ENCODE measurements at regions not wholly inside any gene's neighbourhood (a gene's known extent, or its start where the extent isn't known, plus 50 kb on each side); places are given as distances from the start of the nearest gene placed in this dataset.

DNA sequence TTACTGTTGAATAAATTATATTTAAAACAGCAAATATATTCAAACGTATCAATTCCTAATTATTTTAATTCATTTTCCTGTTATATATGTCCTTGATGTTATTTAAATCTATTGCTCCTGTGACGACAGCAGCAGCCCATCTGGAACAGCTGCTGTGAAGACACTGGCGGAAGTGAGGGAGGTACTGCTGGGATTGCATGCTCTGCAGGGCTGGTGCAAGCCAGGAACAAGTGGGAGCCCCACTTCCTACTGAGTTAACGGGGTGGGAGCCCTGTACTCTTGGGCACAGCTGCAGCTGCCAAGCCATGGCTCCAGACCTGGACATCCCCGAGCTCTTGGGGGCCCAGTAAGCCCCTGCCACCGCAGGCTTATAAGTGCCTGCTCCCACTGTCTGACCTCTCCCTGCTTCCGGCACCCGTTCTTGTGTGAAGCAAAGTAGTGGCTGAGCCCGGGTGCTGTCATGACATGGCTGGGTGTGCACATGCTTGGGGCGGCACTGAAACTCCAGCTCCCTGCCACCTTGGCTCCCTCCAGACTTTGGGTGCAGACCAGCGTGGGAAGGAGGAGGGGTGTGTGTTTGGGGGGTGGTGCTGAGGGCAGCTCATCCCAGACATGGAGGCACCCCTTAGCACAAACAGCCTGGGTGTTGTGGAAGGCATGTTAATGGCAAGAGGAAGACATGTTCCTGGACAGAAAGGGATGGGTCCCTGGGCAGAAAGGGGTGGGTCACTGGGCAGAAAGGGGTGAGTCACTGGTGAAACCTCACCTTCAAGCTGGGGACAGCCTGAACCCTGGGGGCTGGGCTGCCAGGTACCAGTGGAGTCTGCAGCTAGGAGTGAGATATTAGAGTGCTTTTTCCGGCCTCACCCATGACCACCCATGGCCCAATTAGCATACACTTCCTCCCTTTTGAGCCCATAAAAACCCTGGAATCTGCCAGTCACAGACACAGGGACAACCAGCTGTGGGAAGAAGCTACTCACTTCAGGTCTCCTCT lies 1981.3 kb upstream of the IGFBP7 start:
- no peak for DNase-seq (ENCODE audit: extremely low spot score, unreplicated experiment)
- Mint-ChIP-seq H3K4me1 (ENCODE audit: unreplicated experiment) (no peaks in the 10 kb centered on the region), H3K9me3 (ENCODE audit: unreplicated experiment) (no peaks in the 10 kb centered on the region), H3K4me3 (ENCODE audit: unreplicated experiment) (no peak overlapping the region), H3K27ac (ENCODE audit: unreplicated experiment) (no peak overlapping the region), H3K27me3 (ENCODE audit: unreplicated experiment) (no peaks in the 10 kb centered on the region), H3K36me3 (ENCODE audit: unreplicated experiment) (no peaks in the 10 kb centered on the region)
- no peak for TF ChIP-seq CTCF (IDR thresholded peaks at IDR 0.05)

- Mint-ChIP-seq H3K4me1 (ENCODE audit: unreplicated experiment) (no peaks in the 10 kb centered on the region), H3K27me3 (ENCODE audit: unreplicated experiment) (no peaks in the 10 kb centered on the region), H3K27ac (ENCODE audit: unreplicated experiment) (no peak overlapping the region), H3K4me3 (ENCODE audit: unreplicated experiment) (no peak overlapping the region), H3K36me3 (ENCODE audit: unreplicated experiment) (no peaks in the 10 kb centered on the region), H3K9me3 (ENCODE audit: unreplicated experiment) (no peaks in the 10 kb centered on the region)
- TF ChIP-seq CTCF (IDR thresholded peaks at IDR 0.05), result no peak
- DNase-seq (ENCODE audit: extremely low spot score, unreplicated experiment), result no peak
Observed at GRCh38 chr4:59094505-59094904, 1984.3 kb upstream of the IGFBP7 start.

DNA sequence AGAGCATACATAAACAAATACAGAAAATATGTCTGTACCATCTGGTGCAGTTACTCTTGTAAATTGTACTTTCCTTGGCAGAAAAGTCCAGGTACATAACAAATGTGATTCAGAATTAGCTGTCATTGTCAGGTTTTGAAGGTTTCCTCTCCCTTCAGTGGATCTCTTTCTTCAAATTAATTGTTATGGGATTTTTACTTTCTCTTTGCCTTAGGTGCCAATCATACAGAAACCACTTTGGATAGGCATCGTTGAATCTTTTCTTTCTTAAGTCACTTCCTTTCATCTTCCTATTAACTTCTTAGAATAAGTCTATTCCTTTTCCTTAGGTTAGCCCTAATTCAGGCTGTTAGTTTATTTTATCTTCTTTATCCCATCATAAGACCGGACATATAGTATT lies 1992.1 kb upstream of the IGFBP7 start:
- no peak for DNase-seq (ENCODE audit: extremely low spot score, unreplicated experiment)
- no peak for TF ChIP-seq CTCF (IDR thresholded peaks at IDR 0.05)
- H3K4me3 Mint-ChIP-seq (ENCODE audit: unreplicated experiment), result no peak overlapping the region

GRCh38 chr4:59120287-59120814 lies 2010.2 kb upstream of the IGFBP7 start:
- Mint-ChIP-seq H3K4me1 (ENCODE audit: unreplicated experiment) (no peaks in the 10 kb centered on the region), H3K36me3 (ENCODE audit: unreplicated experiment) (no peaks in the 10 kb centered on the region), H3K27ac (ENCODE audit: unreplicated experiment) (no peak overlapping the region), H3K9me3 (ENCODE audit: unreplicated experiment) (no peaks in the 10 kb centered on the region), H3K27me3 (ENCODE audit: unreplicated experiment) (no peaks in the 10 kb centered on the region), H3K4me3 (ENCODE audit: unreplicated experiment) (no peak overlapping the region)
- DNase-seq (ENCODE audit: extremely low spot score, unreplicated experiment), result no peak
- no peak for TF ChIP-seq CTCF (IDR thresholded peaks at IDR 0.05)

More for the DNA sequence above, 1992.1 kb upstream of the IGFBP7 start:
- no peak overlapping the region for H3K27ac Mint-ChIP-seq (ENCODE audit: unreplicated experiment)
- no peaks in the 10 kb centered on the region for H3K27me3 Mint-ChIP-seq (ENCODE audit: unreplicated experiment)
- no peaks in the 10 kb centered on the region for H3K4me1 Mint-ChIP-seq (ENCODE audit: unreplicated experiment)
- H3K36me3 Mint-ChIP-seq (ENCODE audit: unreplicated experiment), result no peaks in the 10 kb centered on the region
- H3K9me3 Mint-ChIP-seq (ENCODE audit: unreplicated experiment), result no peaks in the 10 kb centered on the region

DNA sequence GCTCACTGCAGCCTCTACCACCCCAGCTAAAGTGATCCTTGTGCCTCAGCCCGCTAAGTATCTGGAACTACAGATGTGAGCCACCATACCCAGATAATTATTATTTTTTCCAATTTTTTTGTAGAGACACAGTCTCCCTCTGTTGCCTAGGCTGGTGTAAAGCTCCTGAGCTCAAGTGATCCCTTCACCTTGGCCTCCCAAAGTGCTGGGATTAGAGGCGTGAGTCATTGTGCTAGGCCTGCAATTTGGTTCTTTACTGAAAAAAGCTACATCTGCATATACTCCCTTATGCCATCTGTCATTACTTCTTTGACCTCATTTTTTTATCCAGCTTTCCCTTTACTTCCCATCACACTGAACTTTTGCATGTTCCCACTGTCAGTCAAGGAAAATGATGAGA lies 2012.4 kb upstream of the IGFBP7 start:
- H3K27me3 Mint-ChIP-seq (ENCODE audit: unreplicated experiment), result no peaks in the 10 kb centered on the region
- H3K4me3 Mint-ChIP-seq (ENCODE audit: unreplicated experiment), result no peak overlapping the region
- no peaks in the 10 kb centered on the region for H3K9me3 Mint-ChIP-seq (ENCODE audit: unreplicated experiment)
- H3K4me1 Mint-ChIP-seq (ENCODE audit: unreplicated experiment), result no peaks in the 10 kb centered on the region
- H3K27ac Mint-ChIP-seq (ENCODE audit: unreplicated experiment), result no peak overlapping the region
- no peak for DNase-seq (ENCODE audit: extremely low spot score, unreplicated experiment)
- no peak for TF ChIP-seq CTCF (IDR thresholded peaks at IDR 0.05)
- H3K36me3 Mint-ChIP-seq (ENCODE audit: unreplicated experiment), result no peaks in the 10 kb centered on the region
